Transverse colon (tissue), 4 donors: ENCODE measurements at regions not wholly inside any gene's neighbourhood (a gene's known extent, or its start where the extent isn't known, plus 50 kb on each side); places are given as distances from the start of the nearest gene placed in this dataset.

ENCODE experiments used
- POLR2AphosphoS5 ChIP-seq, 3 donors: sonication (generic); formaldehyde crosslinking; IDR thresholded peaks; one replicate each; pipeline ENCODE4 v1.6.1; 2016; ENCODE audit warnings: antibody characterized with exemption in 3 of 3
- TF ChIP-seq, protein P1 (sequence below), 5 experiments: fragments of 200-600 bp in 3 of 5; fragments of 450-650 bp in 2 of 5; sonication (generic) in 3 of 5; IDR thresholded peaks; 1 replicate in 2 of 5; 2 replicates in 3 of 5; pipeline ENCODE4 v1.5.1; 2016 to 2017; ENCODE audit warnings: antibody characterized with exemption in 5 of 5, inconsistent platforms in 3 of 5, mild to moderate bottlenecking in 2 of 5, moderate library complexity in 1 of 5

DNA sequence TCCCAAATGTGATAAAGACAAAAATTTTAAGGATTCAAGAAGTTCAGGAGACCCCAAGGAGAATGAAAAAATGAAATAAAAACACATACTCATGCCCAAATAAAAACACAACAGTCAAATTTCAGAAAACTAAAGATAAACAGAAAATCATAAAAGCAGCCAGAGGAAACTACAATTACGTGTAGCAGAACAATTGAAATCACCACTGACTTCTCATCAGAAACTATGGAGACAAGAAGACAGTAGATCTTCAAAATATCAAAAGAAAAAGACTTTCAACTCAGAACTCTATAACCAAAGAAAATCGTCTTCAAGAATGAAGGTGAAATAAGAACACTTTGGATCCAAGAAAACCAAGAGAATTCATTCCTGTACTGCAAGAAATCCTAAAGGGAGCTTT is 54.9 kb downstream of the DIO3 start:
- TF ChIP-seq, protein P1, sequence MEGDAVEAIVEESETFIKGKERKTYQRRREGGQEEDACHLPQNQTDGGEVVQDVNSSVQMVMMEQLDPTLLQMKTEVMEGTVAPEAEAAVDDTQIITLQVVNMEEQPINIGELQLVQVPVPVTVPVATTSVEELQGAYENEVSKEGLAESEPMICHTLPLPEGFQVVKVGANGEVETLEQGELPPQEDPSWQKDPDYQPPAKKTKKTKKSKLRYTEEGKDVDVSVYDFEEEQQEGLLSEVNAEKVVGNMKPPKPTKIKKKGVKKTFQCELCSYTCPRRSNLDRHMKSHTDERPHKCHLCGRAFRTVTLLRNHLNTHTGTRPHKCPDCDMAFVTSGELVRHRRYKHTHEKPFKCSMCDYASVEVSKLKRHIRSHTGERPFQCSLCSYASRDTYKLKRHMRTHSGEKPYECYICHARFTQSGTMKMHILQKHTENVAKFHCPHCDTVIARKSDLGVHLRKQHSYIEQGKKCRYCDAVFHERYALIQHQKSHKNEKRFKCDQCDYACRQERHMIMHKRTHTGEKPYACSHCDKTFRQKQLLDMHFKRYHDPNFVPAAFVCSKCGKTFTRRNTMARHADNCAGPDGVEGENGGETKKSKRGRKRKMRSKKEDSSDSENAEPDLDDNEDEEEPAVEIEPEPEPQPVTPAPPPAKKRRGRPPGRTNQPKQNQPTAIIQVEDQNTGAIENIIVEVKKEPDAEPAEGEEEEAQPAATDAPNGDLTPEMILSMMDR (IDR thresholded peaks at IDR 0.05), result no peak
- TF ChIP-seq POLR2AphosphoS5 (IDR thresholded peaks at IDR 0.05), result no peak
